ENCODE measurements at regions not wholly inside any gene's neighbourhood (a gene's known extent, or its start where the extent isn't known, plus 50 kb on each side); places are given as distances from the start of the nearest gene placed in this dataset.
"Not testable (repeated sequence)": the region's sequence is repeated elsewhere in the genome, so short reads cannot be mapped to it uniquely, and the experiment has no call there.

GRCh38 chr5:127133071-127133470 is 59.8 kb upstream of the C5orf63 start:
- DNase-seq: no peak

- DNase-seq: no peak
Observed at GRCh38 chr5:127136908-127137307, 63.6 kb upstream of the C5orf63 start.

GRCh38 chr5:127143722-127144121 is 70.4 kb upstream of the C5orf63 start:
- DNase-seq: no peak

GRCh38 chr5:127153031-127153430 is 79.7 kb upstream of the C5orf63 start:
- DNase-seq: no peak

- DNase-seq: no peak
Observed at GRCh38 chr5:127153521-127153920, 80.2 kb upstream of the C5orf63 start.

- no peak for DNase-seq
Observed at GRCh38 chr5:127163750-127164149, 90.4 kb upstream of the C5orf63 start.

- no peak for DNase-seq
Observed at GRCh38 chr5:127170918-127171600, 97.8 kb upstream of the C5orf63 start.

- DNase-seq: no peak
Observed at GRCh38 chr5:127176769-127177168, 103.5 kb upstream of the C5orf63 start.

- DNase-seq: not testable (repeated sequence)
Observed at GRCh38 chr5:127182631-127183030, 108.0 kb upstream of the MEGF10 start.

GRCh38 chr5:127183332-127183731 is 107.3 kb upstream of the MEGF10 start:
- DNase-seq: no peak

GRCh38 chr5:127184851-127185250 is 105.7 kb upstream of the MEGF10 start:
- no peak for DNase-seq

- no peak for DNase-seq
Observed at GRCh38 chr5:127186657-127187056, 103.9 kb upstream of the MEGF10 start.

GRCh38 chr5:127187706-127188105 is 102.9 kb upstream of the MEGF10 start:
- DNase-seq: no peak

- DNase-seq: no peak
Observed at GRCh38 chr5:127192150-127192549, 98.4 kb upstream of the MEGF10 start.

GRCh38 chr5:127192836-127193338 is 97.7 kb upstream of the MEGF10 start:
- DNase-seq: no peak

- no peak for DNase-seq
Observed at GRCh38 chr5:127196042-127196441, 94.6 kb upstream of the MEGF10 start.

- not testable (repeated sequence) for DNase-seq
Observed at GRCh38 chr5:127197402-127198167, 93.0 kb upstream of the MEGF10 start.

- not testable (repeated sequence) for DNase-seq
Observed at GRCh38 chr5:127202738-127203137, 87.9 kb upstream of the MEGF10 start.

GRCh38 chr5:127203818-127204217 is 86.8 kb upstream of the MEGF10 start:
- no peak for DNase-seq

- no peak for DNase-seq
Observed at GRCh38 chr5:127205147-127205546, 85.4 kb upstream of the MEGF10 start.

GRCh38 chr5:127206320-127207113 is 84.1 kb upstream of the MEGF10 start:
- no peak for DNase-seq

GRCh38 chr5:127210042-127210441 is 80.6 kb upstream of the MEGF10 start:
- DNase-seq: no peak

GRCh38 chr5:127213231-127213630 is 77.4 kb upstream of the MEGF10 start:
- DNase-seq: no peak
